ENCODE measurements at regions not wholly inside any gene's neighbourhood (a gene's known extent, or its start where the extent isn't known, plus 50 kb on each side); places are given as distances from the start of the nearest gene placed in this dataset.
"Not testable (repeated sequence)": the region's sequence is repeated elsewhere in the genome, so short reads cannot be mapped to it uniquely, and the experiment has no call there.

GRCh38 chr5:53259176-53259575, 149.6 kb upstream of the MOCS2 start:
- no peak for DNase-seq (ENCODE audit: low spot score)
- in situ Hi-C loops (cut with MboI; ENCODE audit: low pct_unique_long_range_greater_than_20kb, low sequenced_read_pairs, unreplicated experiment) = no loop called here
- TF ChIP-seq, protein P1, sequence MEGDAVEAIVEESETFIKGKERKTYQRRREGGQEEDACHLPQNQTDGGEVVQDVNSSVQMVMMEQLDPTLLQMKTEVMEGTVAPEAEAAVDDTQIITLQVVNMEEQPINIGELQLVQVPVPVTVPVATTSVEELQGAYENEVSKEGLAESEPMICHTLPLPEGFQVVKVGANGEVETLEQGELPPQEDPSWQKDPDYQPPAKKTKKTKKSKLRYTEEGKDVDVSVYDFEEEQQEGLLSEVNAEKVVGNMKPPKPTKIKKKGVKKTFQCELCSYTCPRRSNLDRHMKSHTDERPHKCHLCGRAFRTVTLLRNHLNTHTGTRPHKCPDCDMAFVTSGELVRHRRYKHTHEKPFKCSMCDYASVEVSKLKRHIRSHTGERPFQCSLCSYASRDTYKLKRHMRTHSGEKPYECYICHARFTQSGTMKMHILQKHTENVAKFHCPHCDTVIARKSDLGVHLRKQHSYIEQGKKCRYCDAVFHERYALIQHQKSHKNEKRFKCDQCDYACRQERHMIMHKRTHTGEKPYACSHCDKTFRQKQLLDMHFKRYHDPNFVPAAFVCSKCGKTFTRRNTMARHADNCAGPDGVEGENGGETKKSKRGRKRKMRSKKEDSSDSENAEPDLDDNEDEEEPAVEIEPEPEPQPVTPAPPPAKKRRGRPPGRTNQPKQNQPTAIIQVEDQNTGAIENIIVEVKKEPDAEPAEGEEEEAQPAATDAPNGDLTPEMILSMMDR (IDR thresholded peaks at IDR 0.05; ENCODE audit: extremely low read depth, insufficient read depth, missing control alignments) = no peak

- DNase-seq (ENCODE audit: low spot score) = no peak
- TF ChIP-seq, protein P1 (IDR thresholded peaks at IDR 0.05; ENCODE audit: extremely low read depth, insufficient read depth, missing control alignments) = no peak
- in situ Hi-C loops (cut with MboI; ENCODE audit: low pct_unique_long_range_greater_than_20kb, low sequenced_read_pairs, unreplicated experiment) = no loop called here
These were observed 150.9 kb upstream of the MOCS2 start for GRCh38 chr5:53260446-53260845.

DNA sequence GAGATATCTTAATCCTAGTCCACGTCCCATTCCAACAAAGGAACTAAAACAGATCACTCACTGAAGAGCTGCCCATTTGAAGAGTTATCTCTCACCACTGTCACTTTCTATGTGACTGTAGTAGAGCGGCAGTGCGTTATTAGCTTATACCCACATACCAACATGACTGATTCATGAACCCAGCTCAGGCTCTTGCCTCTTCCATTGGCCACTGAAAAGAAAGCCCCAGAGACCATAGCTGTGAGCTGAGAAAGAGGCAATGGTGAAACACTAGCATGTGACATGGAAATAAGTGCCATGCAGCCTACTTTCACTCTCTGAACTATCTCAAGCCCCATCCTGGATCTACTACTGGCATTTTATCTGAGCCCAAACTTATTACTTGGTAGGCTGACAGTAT, 151.7 kb upstream of the MOCS2 start:
- DNase-seq (ENCODE audit: low spot score) = no peak
- in situ Hi-C loops (cut with MboI; ENCODE audit: low pct_unique_long_range_greater_than_20kb, low sequenced_read_pairs, unreplicated experiment) = no loop called here
- TF ChIP-seq, protein P1 (IDR thresholded peaks at IDR 0.05; ENCODE audit: extremely low read depth, insufficient read depth, missing control alignments) = no peak

DNA sequence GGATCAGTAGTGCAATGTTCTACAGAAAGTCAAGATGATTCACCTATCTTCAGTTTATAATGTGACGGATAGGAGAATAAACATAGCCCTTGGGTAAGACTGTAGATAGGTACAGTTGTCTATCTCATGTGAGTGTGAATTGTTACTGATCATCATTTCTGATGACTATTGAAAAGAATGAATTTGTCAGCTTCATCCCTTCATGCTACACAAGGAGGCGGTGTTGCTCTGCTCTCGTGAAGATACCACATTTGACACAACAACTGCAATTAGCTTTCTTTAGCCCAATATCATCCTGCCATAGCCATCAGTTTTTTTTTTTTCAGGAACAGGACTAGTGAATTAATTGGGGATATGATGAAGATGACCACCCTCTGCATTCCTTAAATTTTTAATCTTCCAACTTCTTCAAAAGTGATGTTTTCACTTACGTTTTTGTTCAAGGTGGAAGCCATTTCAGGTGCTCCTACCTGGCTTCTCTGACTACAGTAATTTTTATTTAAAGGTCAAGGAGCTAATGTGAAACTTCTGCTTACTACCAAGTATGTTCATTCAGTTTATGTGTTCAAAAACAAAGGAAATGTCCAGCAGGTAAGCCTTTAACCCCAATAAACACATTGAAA, 152.9 kb upstream of the MOCS2 start:
- in situ Hi-C loops (cut with MboI; ENCODE audit: low pct_unique_long_range_greater_than_20kb, low sequenced_read_pairs, unreplicated experiment) = no loop called here
- TF ChIP-seq, protein P1 (IDR thresholded peaks at IDR 0.05; ENCODE audit: extremely low read depth, insufficient read depth, missing control alignments) = peak; percentile 26
- no peak for DNase-seq (ENCODE audit: low spot score)

DNA sequence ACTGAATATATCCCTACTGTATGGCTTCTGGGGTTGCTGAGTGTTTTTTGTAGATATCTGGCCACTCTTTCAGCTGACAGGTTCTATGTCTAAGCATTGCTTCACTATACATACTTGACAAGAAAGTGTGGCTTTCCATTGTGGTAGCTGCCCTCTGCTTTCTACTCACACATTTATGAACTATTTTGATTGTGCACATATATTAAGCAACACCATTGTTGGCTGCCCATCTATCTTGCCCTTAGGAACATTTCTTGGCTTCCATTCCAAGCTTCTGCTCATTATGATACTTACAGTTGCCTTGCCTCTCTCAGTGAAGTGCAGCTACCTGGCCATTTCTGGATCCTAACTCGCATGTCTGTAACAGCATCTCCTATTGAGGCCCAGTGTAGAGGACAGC, 153.6 kb upstream of the MOCS2 start:
- DNase-seq (ENCODE audit: low spot score) = no peak
- TF ChIP-seq, protein P1 (IDR thresholded peaks at IDR 0.05; ENCODE audit: extremely low read depth, insufficient read depth, missing control alignments) = no peak
- in situ Hi-C loops (cut with MboI; ENCODE audit: low pct_unique_long_range_greater_than_20kb, low sequenced_read_pairs, unreplicated experiment) = no loop called here

DNA sequence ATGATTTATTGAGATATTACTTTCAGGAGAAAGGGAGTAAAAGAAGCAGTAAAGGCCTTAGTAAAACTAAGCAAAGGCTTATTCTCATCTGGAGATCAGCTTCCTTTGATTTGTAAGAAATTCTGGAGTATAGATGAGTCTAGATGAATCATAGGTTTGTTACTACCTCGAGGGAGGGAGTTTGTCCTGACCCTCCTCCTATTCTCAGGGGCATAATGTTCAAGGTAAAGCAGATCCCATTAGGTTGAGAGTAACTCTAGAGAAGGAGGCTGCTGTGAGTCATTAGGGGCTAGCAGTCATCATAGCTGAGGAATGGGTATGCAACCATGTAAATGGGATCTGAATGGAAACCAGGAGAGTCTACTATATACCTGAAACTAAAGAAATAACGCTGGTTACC, 155.5 kb upstream of the MOCS2 start:
- DNase-seq (ENCODE audit: low spot score) = no peak
- TF ChIP-seq, protein P1 (IDR thresholded peaks at IDR 0.05; ENCODE audit: extremely low read depth, insufficient read depth, missing control alignments) = no peak
- in situ Hi-C loops (cut with MboI; ENCODE audit: low pct_unique_long_range_greater_than_20kb, low sequenced_read_pairs, unreplicated experiment) = no loop called here

DNA sequence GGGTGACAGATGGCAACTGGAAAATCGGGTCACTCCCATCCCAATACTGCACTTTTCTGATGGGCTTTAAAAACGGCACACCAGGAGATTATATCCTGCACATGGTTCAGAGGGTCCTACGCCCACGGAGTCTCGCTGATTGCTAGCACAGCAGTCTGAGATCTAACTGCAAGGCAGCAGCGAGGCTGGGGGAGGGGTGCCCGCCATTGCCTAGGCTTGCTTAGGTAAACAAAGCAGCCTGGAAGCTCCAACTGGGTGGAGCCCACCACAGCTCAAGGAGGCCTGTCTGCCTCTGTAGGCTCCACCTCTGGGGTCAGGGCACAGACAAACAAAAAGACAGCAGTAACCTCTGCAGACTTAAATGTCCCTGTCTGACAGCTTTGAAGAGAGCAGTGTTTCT, 158.7 kb upstream of the MOCS2 start:
- in situ Hi-C loops (cut with MboI; ENCODE audit: low pct_unique_long_range_greater_than_20kb, low sequenced_read_pairs, unreplicated experiment); DNase-seq (ENCODE audit: low spot score): not testable (repeated sequence)
